SU-DHL-6 (cell line): ENCODE measurements at regions not wholly inside any gene's neighbourhood (a gene's known extent, or its start where the extent isn't known, plus 50 kb on each side); places are given as distances from the start of the nearest gene placed in this dataset.

Experiments
- H2AFZ ChIP-seq: fragments of 200-600 bp; sonication (generic); 2 replicates; pipeline ENCODE4 v1.6.1; 2014; ENCODE audit warnings: low read depth, mild to moderate bottlenecking, moderate library complexity, mixed read lengths, antibody characterized with exemption, low read length; ENCODE audit not compliant: severe bottlenecking
- H3F3A ChIP-seq: fragments of 200-600 bp; shearing (Covaris generic); 2 replicates; pipeline ENCODE4 v1.6.0; 2016; ENCODE audit warnings: antibody characterized with exemption, mild to moderate bottlenecking; ENCODE audit not compliant: insufficient read depth
- H3K27ac ChIP-seq: fragments of 200-600 bp; sonication (generic); 2 replicates; pipeline ENCODE4 v1.5.1; 2016; ENCODE audit warnings: low read depth, mild to moderate bottlenecking, low read length, moderate library complexity, mixed read lengths
- H3K27me3 ChIP-seq: fragments of 200-600 bp; sonication (generic), shearing (Covaris generic); 2 replicates; pipeline ENCODE4 v1.6.0; 2014; ENCODE audit warnings: mild to moderate bottlenecking, low read length
- H3K36me3 ChIP-seq: fragments of 200-600 bp; sonication (generic); 2 replicates; pipeline ENCODE4 v1.6.1; 2014; ENCODE audit warnings: mild to moderate bottlenecking, low read length, mixed read lengths
- H3K4me2 ChIP-seq: fragments of 300-600, 200-600 bp; shearing (Covaris generic), sonication (generic); 2 replicates; pipeline ENCODE4 v1.6.0; 2014; ENCODE audit warnings: low read length, low read depth, mild to moderate bottlenecking; ENCODE audit not compliant: poor library complexity, severe bottlenecking
- H3K4me3 ChIP-seq: fragments of 200-600 bp; sonication (generic); 2 replicates; pipeline ENCODE4 v1.5.1; 2014; ENCODE audit warnings: antibody characterized with exemption, low read length, mild to moderate bottlenecking, mixed read lengths; ENCODE audit not compliant: insufficient read depth, poor library complexity, severe bottlenecking
- H3K79me2 ChIP-seq: fragments of 200-600 bp; sonication (generic); 2 replicates; pipeline ENCODE4 v1.6.1; 2014; ENCODE audit warnings: mild to moderate bottlenecking, low read length, moderate library complexity; ENCODE audit not compliant: insufficient read depth
- H3K9ac ChIP-seq: fragments of 200-600 bp; sonication (generic); 2 replicates; pipeline ENCODE4 v1.7.0; 2014; ENCODE audit warnings: mild to moderate bottlenecking, low read length
- H3K9me2 ChIP-seq: fragments of 200-600 bp; sonication (generic); replicated peaks from 2 replicates; pipeline ENCODE4 v1.6.1; 2014; ENCODE audit warnings: low read length; ENCODE audit not compliant: insufficient read depth
- H3K9me3 ChIP-seq: fragments of 200-600 bp; sonication (generic); 2 replicates; pipeline ENCODE4 v1.6.1; 2014; ENCODE audit warnings: low read length, mixed read lengths; ENCODE audit not compliant: insufficient read depth
- H4K20me1 ChIP-seq: fragments of 200-600 bp; sonication (generic); 2 replicates; pipeline ENCODE4 v1.6.1; 2014; ENCODE audit warnings: low read depth, mild to moderate bottlenecking, antibody characterized with exemption, low read length, moderate library complexity, mixed read lengths
- CTCF ChIP-seq: fragments of 200-600 bp; sonication (generic); IDR thresholded peaks from one replicate; pipeline ENCODE4 v1.5.1; 2017; ENCODE audit warnings: antibody characterized with exemption, mild to moderate bottlenecking, low read length, moderate library complexity; ENCODE audit not compliant: insufficient read depth, poor library complexity, severe bottlenecking
- EZH2phosphoT487 ChIP-seq: fragments of 200-600 bp; sonication (generic), shearing (Covaris generic); conservative IDR thresholded peaks from 2 replicates; pipeline ENCODE4 v1.6.1; 2018; ENCODE audit warnings: mild to moderate bottlenecking, antibody characterized with exemption, low read length, moderate library complexity, mixed read lengths

GRCh38 chr5:91277840-91278239, 105.3 kb downstream of the ARRDC3 start:
- H3K36me3 ChIP-seq: no peaks in the 10 kb centered on the region
- H3K79me2 ChIP-seq: no peaks in the 10 kb centered on the region
- no peak overlapping the region for H3K4me3 ChIP-seq
- no peak overlapping the region for H3K9ac ChIP-seq
- H3K27ac ChIP-seq: no peak overlapping the region
- H3K9me2 ChIP-seq: no peaks in the 10 kb centered on the region
- no peaks in the 10 kb centered on the region for H4K20me1 ChIP-seq
- H3K27me3 ChIP-seq: no peaks in the 10 kb centered on the region
- no peaks in the 10 kb centered on the region for H3K9me3 ChIP-seq
- TF ChIP-seq CTCF (no peak), EZH2phosphoT487 (no peak)
- no peak overlapping the region for H2AFZ ChIP-seq
- no peak overlapping the region for H3K4me2 ChIP-seq
- H3F3A ChIP-seq: no peaks in the 10 kb centered on the region

GRCh38 chr5:91277093-91277626, 106.0 kb downstream of the ARRDC3 start:
- no peak overlapping the region for H3K4me2 ChIP-seq
- H3K36me3 ChIP-seq: no peaks in the 10 kb centered on the region
- H3K9me2 ChIP-seq: no peaks in the 10 kb centered on the region
- H3K27ac ChIP-seq: no peak overlapping the region
- H3K4me3 ChIP-seq: no peak overlapping the region
- no peaks in the 10 kb centered on the region for H3K27me3 ChIP-seq
- TF ChIP-seq CTCF (no peak), EZH2phosphoT487 (no peak)
- H3F3A ChIP-seq: no peaks in the 10 kb centered on the region
- H2AFZ ChIP-seq: no peak overlapping the region
- H3K9me3 ChIP-seq: no peaks in the 10 kb centered on the region
- H3K9ac ChIP-seq: no peak overlapping the region
- no peaks in the 10 kb centered on the region for H3K79me2 ChIP-seq
- H4K20me1 ChIP-seq: no peaks in the 10 kb centered on the region

- H3K9ac ChIP-seq: no peak overlapping the region
- H3K27ac ChIP-seq: no peak overlapping the region
- no peaks in the 10 kb centered on the region for H3K36me3 ChIP-seq
- TF ChIP-seq CTCF (no peak), EZH2phosphoT487 (no peak)
- H2AFZ ChIP-seq: no peak overlapping the region
- H4K20me1 ChIP-seq: no peaks in the 10 kb centered on the region
- H3K79me2 ChIP-seq: no peaks in the 10 kb centered on the region
- H3K9me3 ChIP-seq: no peaks in the 10 kb centered on the region
- H3K4me3 ChIP-seq: no peak overlapping the region
- H3K4me2 ChIP-seq: no peak overlapping the region
- H3K9me2 ChIP-seq: no peaks in the 10 kb centered on the region
- no peaks in the 10 kb centered on the region for H3F3A ChIP-seq
- no peaks in the 10 kb centered on the region for H3K27me3 ChIP-seq
Observed at GRCh38 chr5:91272858-91273257, 110.3 kb downstream of the ARRDC3 start.
